WERI-Rb-1 (cell line): ENCODE measurements at regions not wholly inside any gene's neighbourhood (a gene's known extent, or its start where the extent isn't known, plus 50 kb on each side); places are given as distances from the start of the nearest gene placed in this dataset.

Source experiments
- DNase-seq: peaks from one replicate; pipeline ENCODE4 v3.0.0-alpha.2; 2020
- H3K27ac ChIP-seq: fragments of 250-450 bp; sonication (Bioruptor Pico); 2 replicates; pipeline ENCODE4 v1.5.1; 2020; ENCODE audit warnings: mild to moderate bottlenecking, moderate library complexity
- H3K27me3 ChIP-seq: fragments of 250-450 bp; sonication (Bioruptor Pico); 2 replicates; pipeline ENCODE4 v1.5.1; 2021; ENCODE audit warnings: mild to moderate bottlenecking, low read depth, moderate library complexity; ENCODE audit not compliant: insufficient read depth, severe bottlenecking
- H3K36me3 ChIP-seq: fragments of 250-450 bp; sonication (Bioruptor Pico); 2 replicates; pipeline ENCODE4 v1.5.1; 2020; ENCODE audit warnings: mild to moderate bottlenecking, moderate library complexity
- H3K4me3 ChIP-seq: 2 replicates; pipeline ENCODE4 v1.5.1; 2011; ENCODE audit warnings: low read depth, mild to moderate bottlenecking, control low read depth, low read length
- H3K9me3 ChIP-seq: fragments of 250-450 bp; sonication (Bioruptor Pico); 2 replicates; pipeline ENCODE4 v1.5.1; 2021; ENCODE audit warnings: mild to moderate bottlenecking, moderate library complexity; ENCODE audit not compliant: severe bottlenecking
- CTCF ChIP-seq: IDR thresholded peaks from 2 replicates; pipeline ENCODE4 v1.5.1; 2011; ENCODE audit warnings: low read depth, mild to moderate bottlenecking, control low read depth, inconsistent platforms, low read length

GRCh38 chr15:60077581-60078359 lies 73.7 kb downstream of the FOXB1 start:
- no peak for DNase-seq
- Histone ChIP-seq H3K36me3 (no peaks in the 10 kb centered on the region), H3K27ac (no peak overlapping the region), H3K9me3 (no peaks in the 10 kb centered on the region), H3K27me3 (no peaks in the 10 kb centered on the region), H3K4me3 (no peak overlapping the region)
- no peak for TF ChIP-seq CTCF

DNA sequence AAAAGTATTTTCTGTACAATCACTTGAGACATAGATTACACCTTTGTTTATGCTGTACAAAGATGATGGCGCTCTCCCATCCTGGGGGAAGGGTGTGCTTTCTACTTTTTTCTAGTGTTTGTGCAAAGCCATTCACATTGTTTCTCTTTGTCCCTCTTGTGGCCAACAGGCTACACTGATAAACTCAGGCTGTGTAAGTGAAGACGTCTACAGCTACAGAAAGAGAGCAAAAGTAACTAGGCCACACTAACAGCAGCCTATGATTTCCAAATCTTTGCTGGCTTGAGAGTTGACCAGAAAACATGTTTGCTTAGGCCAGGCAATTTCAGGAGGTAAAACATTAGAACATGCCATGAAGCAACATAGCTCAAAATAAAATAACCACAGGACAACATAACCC lies 75.1 kb downstream of the FOXB1 start:
- H3K27me3 ChIP-seq: no peaks in the 10 kb centered on the region
- no peak overlapping the region for H3K4me3 ChIP-seq
- TF ChIP-seq CTCF: peak; percentile 31; the same call in 1 of the 2 replicates
- no peaks in the 10 kb centered on the region for H3K9me3 ChIP-seq
- H3K27ac ChIP-seq: no peak overlapping the region
- H3K36me3 ChIP-seq: no peaks in the 10 kb centered on the region
- no peak for DNase-seq

- Histone ChIP-seq H3K27me3 (no peaks in the 10 kb centered on the region), H3K4me3 (no peak overlapping the region), H3K27ac (no peak overlapping the region), H3K9me3 (no peaks in the 10 kb centered on the region), H3K36me3 (no peaks in the 10 kb centered on the region)
- TF ChIP-seq CTCF: no peak
- no peak for DNase-seq
Measured at GRCh38 chr15:60081976-60082375, 77.9 kb downstream of the FOXB1 start.

DNA sequence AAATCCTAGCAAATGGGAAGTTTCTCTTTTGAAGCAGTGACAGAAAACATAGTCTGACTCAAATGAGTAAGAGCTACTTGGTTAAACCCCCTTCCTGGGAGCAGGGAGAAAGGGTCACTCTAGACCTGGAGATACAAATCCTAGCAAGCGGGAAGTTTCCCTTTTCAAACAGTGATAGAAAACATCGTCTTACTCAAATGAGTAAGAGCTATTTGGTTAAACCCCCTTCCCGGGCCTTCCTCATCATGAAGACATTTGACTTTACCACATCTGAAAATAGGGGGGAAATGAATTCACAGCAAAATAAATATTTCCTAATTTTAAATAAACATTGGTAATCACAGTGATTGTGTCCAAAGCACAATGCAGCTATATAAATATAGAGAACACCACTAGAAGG lies 79.2 kb downstream of the FOXB1 start:
- Histone ChIP-seq H3K27me3 (no peaks in the 10 kb centered on the region), H3K27ac (no peak overlapping the region), H3K36me3 (no peaks in the 10 kb centered on the region), H3K4me3 (no peak overlapping the region), H3K9me3 (no peaks in the 10 kb centered on the region)
- DNase-seq: no peak
- TF ChIP-seq CTCF: no peak

DNA sequence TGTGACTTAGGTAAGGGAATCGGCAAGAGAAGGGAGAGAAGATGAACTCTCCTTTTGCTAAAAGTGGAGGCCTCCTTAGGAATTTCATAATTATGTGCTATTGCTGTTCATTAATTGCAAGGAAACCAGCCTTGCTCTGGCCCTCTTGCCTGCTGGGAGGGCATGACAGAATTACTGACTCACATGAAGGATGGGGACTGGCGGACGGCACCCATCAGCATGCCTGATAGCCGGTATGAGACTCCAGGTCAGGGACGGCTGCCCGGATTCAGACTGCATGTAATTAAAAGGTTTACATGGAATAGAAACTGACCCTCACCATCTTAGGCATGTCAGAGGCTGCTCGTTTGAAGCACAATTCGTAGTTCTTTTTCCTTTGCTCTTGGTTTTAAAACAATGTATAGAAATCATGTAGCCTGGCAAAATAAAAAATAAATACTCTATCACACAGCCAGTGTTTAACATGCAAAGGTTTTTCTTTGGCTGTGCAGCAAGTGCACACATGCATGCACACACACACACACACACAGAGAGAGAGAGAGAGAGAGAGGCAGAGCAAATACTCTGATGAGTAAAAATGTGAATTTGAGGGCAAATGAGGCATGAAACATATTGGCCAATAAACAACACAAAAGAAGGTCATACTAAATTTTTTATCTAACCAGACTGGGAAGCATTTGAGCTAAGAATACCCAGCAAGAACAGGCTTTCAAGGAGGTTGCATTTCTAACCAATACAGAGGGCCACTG lies 82.7 kb downstream of the FOXB1 start:
- no peaks in the 10 kb centered on the region for H3K36me3 ChIP-seq
- no peak for TF ChIP-seq CTCF
- H3K27ac ChIP-seq: no peak overlapping the region
- no peaks in the 10 kb centered on the region for H3K9me3 ChIP-seq
- no peak overlapping the region for H3K4me3 ChIP-seq
- no peak for DNase-seq
- no peaks in the 10 kb centered on the region for H3K27me3 ChIP-seq
